ENCODE measurements at regions not wholly inside any gene's neighbourhood (a gene's known extent, or its start where the extent isn't known, plus 50 kb on each side); places are given as distances from the start of the nearest gene placed in this dataset.

- Histone ChIP-seq H3K4me3 (no peak overlapping the region), H3K9me3 (no peaks in the 10 kb centered on the region), H3K27ac (no peak overlapping the region), H3K36me3 (no peaks in the 10 kb centered on the region), H3K27me3 (replicated peaks; ENCODE audit: insufficient read depth) (no peaks in the 10 kb centered on the region), H3K4me1 (ENCODE audit: control insufficient read depth in 1 of 2, low read depth in 2 of 2) (peaks cover 0 to 4% of the 10 kb centered on the region in 2 donors)
- no peak for TF ChIP-seq CTCF (IDR thresholded peaks at IDR 0.05)
- ATAC-seq (ENCODE audit: insufficient number of reproducible peaks, low FRiP score, low read depth) (no peak), DNase-seq (ENCODE audit: low spot score) (no peak)
These were observed 413.7 kb downstream of the PPP3CA start for GRCh38 chr4:100933628-100934027.

DNA sequence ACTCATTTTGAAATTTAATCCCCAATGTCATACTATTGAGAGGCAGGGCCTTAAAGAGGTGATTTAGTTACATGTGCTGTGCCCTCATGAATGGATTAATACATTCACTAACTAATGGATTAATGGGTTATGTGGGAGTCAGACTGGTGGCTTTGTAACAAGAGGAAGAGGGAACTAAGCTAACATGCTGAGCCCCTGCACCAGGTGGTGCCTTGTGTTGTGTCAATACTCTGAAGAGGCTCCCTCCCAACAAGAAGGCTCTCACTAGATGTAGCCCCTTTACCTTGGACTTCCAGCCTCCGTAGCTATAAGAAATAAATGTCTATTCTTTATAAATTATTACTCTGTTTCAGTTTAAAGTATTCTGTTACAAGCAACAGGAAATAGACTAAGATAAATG is 411.9 kb upstream of the EMCN start:
- H3K9me3 ChIP-seq: no peaks in the 10 kb centered on the region
- DNase-seq (ENCODE audit: low spot score) (no peak), ATAC-seq (ENCODE audit: insufficient number of reproducible peaks, low FRiP score, low read depth) (no peak)
- H3K4me1 ChIP-seq (ENCODE audit: control insufficient read depth in 1 of 2, low read depth in 2 of 2): no peaks in the 10 kb centered on the region
- H3K4me3 ChIP-seq: no peak overlapping the region
- no peak overlapping the region for H3K27ac ChIP-seq
- no peaks in the 10 kb centered on the region for H3K27me3 ChIP-seq (replicated peaks; ENCODE audit: insufficient read depth)
- no peaks in the 10 kb centered on the region for H3K36me3 ChIP-seq
- no peak for TF ChIP-seq CTCF (IDR thresholded peaks at IDR 0.05)

GRCh38 chr4:100929135-100929534 is 411.3 kb upstream of the EMCN start:
- no peak overlapping the region for H3K4me3 ChIP-seq
- DNase-seq (ENCODE audit: low spot score): no peak
- H3K4me1 ChIP-seq (ENCODE audit: control insufficient read depth in 1 of 2, low read depth in 2 of 2): no peaks in the 10 kb centered on the region
- H3K27ac ChIP-seq: no peak overlapping the region
- no peak for ATAC-seq (ENCODE audit: insufficient number of reproducible peaks, low FRiP score, low read depth)
- no peaks in the 10 kb centered on the region for H3K9me3 ChIP-seq
- TF ChIP-seq CTCF (IDR thresholded peaks at IDR 0.05): no peak
- H3K36me3 ChIP-seq: no peaks in the 10 kb centered on the region
- no peaks in the 10 kb centered on the region for H3K27me3 ChIP-seq (replicated peaks; ENCODE audit: insufficient read depth)

GRCh38 chr4:100926039-100926717 is 408.4 kb upstream of the EMCN start:
- ATAC-seq (ENCODE audit: insufficient number of reproducible peaks, low FRiP score, low read depth): no peak
- Histone ChIP-seq H3K27ac (no peak overlapping the region), H3K36me3 (no peaks in the 10 kb centered on the region), H3K27me3 (replicated peaks; ENCODE audit: insufficient read depth) (no peaks in the 10 kb centered on the region), H3K4me3 (no peak overlapping the region), H3K9me3 (no peaks in the 10 kb centered on the region), H3K4me1 (ENCODE audit: control insufficient read depth in 1 of 2, low read depth in 2 of 2) (no peaks in the 10 kb centered on the region)
- no peak for TF ChIP-seq CTCF (IDR thresholded peaks at IDR 0.05)
- no peak for DNase-seq (ENCODE audit: low spot score)

DNA sequence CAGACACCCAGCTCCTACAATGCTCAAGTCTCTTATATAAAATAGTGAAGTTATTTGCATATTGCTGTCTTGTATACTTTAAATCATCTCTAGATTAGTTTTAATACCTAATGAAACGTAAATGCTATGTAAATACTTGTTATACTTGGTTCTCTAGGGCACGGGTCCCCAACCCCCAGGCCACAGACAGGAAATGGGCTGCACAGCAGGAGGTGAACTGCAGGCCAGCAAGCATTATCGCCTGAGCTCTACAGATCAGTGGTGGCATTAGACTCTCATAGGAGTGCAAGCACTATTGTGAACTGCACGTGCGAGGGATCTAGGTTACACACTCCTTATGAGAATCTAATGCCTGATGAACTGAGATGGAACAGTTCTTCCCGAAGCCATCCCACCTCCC is 395.9 kb upstream of the EMCN start:
- ATAC-seq (ENCODE audit: insufficient number of reproducible peaks, low FRiP score, low read depth) (no peak), DNase-seq (ENCODE audit: low spot score) (no peak)
- H3K36me3 ChIP-seq: no peaks in the 10 kb centered on the region
- no peak for TF ChIP-seq CTCF (IDR thresholded peaks at IDR 0.05)
- no peak overlapping the region for H3K4me3 ChIP-seq
- no peaks in the 10 kb centered on the region for H3K9me3 ChIP-seq
- H3K27me3 ChIP-seq (replicated peaks; ENCODE audit: insufficient read depth): no peaks in the 10 kb centered on the region
- H3K4me1 ChIP-seq (ENCODE audit: control insufficient read depth in 1 of 2, low read depth in 2 of 2): no peaks in the 10 kb centered on the region
- H3K27ac ChIP-seq: no peak overlapping the region

Measured in thoracic aorta (tissue), 2 donors.